ENCODE measurements at regions not wholly inside any gene's neighbourhood (a gene's known extent, or its start where the extent isn't known, plus 50 kb on each side); places are given as distances from the start of the nearest gene placed in this dataset.

DNA sequence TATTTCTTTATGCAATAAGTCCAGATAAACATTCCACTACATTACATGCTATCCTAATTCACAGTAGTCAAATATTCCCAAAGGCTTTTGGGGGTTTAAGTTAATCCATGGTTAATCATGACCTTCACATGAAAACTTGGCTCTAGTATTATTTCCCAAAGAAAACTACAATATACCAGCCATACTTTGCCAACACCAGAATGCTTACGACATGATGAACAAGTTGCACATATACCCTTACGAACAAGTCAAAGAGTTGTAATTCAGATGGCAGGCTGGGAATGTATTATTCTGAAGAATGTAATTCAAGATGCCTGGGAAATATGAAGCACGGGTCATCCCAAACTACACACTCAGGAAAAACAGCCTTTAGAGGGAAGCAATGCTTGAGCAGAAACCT lies 499.6 kb downstream of the PPARGC1A start:
- no peak for DNase-seq

DNA sequence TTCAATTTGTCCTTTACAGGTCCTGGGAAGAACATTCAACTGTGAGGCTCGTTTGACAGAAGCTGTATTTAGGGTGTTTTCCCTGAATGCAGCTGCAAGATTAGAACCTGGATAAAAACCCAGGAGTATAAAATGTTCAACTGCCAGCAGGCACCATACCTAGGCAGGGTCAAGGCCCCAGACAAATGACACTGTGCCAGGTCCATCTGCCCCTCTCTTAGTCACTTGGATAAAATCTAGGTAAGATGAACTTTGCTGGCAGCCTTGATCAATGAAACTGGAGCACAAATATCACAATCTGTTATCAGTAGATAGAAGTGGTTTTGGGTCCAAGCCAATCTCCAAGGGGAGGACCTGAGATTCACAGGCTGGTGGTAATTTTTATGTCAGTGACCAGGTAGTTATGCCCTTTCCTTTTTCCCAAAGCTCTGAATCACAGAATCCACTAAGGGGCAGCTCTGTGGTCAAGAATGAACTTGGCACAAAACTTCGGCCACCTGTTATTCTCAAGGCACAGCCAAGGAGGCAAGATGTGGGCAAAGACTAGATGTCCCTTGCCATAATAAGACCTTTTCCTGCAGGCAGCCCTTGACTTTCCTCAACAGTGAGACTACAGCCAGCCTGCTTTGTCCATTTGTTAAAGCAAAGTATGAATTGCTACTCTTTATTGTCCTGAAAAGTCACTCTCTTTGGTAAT lies 501.0 kb downstream of the PPARGC1A start:
- no peak for DNase-seq

DNA sequence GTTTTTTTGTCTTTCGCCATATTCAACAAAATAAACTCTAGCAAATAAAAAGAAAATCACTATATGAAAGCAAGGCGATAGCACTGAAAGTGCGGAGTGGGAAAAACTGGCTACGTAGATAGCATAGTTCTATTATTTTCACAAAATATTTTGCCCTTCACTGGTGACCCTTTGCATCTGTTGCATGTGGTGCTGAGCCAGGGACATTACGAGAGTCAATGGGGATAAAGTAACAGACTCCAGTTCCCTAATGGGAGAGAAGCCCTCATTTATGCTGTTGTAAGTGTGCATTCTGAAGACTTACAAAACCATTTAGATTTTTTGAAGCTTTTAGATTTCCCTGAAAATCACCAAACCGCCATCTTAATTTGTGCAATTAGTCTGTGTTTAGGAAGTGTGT lies 501.6 kb downstream of the PPARGC1A start:
- DNase-seq: no peak

DNA sequence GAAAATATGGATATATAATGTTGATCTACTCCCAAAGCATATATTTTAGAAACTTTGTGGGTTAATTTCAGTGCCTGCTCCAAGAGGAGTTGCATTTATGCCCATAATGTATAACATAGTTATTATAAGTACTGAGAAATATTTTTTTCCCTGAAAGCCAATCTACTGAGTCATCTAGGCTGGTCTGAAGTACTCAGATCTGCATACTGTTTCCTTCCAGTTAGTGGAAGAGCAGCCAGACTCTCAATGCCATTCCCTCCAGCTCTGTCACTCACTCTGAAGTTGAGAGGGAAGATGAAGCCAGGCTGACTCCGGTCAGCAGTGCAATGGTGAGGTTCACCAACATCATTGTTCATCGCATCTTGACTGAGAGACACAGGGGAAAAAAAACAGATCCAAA lies 505.1 kb downstream of the PPARGC1A start:
- DNase-seq: no peak

DNA sequence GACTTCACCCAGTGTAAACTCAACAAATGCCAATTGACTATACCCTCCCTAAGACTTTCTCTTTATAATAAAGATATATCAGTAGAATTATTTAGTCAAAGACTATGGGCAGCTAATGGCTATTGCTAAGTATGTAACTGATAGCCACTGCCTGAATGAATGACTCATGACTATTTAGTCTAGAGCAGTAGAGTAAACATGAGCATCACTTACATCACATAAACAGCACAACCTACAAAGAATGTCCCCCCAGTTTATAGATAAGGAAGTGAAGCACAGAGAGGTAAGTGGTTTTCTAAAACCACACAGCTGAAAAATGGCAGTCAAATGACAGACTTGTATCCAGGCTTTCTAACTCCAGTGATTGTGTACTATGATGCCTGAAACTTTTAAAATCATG lies 507.0 kb downstream of the PPARGC1A start:
- DNase-seq: no peak

DNA sequence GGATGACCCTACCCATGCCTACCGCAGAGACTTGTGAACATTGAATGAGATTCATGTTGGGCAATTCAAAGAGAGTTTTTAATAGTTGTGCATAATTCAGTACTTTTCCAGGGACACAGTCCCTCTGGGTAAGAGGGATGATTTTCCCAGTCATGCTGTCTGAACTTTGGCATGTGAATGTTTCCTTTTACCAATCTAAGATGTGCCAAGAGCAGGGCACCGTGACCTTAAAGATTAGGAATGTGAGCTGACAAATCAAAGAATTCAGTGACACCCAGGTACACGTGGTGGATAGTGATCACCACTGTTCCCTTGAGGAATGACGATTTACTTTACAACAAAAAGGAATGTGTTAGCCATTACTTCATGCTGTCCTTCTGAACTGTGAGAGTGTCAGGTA lies 515.6 kb downstream of the PPARGC1A start:
- DNase-seq: no peak

DNA sequence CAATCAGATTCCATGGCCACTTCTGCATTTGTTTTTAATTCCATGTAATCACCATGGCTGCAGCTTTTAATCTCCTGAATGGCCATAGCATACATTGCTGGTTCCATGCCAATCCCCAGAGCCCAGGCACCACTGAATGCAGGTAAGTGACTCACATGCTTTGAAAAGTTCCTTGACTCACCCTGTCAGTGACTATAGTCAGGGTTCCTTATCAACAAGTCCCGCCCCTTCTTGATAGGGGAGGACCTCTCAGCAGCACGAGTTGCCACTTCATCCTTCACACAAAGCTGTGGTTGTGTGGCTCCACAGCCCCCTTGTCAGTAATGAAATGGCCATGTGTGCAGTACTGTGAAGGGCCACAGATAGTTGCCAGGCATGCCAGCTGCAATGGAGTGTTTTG lies 516.6 kb downstream of the PPARGC1A start:
- no peak for DNase-seq

DNA sequence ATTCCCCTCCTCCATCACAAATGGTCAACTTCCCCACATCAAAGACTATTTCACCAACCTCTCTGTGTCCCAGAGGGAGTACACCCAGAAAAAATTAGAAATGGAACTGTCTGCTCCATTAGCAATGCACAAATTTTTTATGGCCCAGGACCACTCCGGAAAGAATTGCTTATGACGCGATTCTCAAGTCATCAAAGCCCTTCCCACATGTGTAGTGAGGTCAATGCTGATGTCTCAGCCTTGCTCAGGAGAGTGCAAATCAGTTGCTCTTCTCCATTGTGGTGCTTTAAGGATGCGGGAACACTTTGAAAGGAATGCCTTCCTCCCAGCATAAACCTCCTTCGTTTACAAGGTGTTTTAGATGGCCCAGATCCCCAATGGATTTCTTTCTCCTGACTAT lies 518.3 kb downstream of the PPARGC1A start:
- no peak for DNase-seq

DNA sequence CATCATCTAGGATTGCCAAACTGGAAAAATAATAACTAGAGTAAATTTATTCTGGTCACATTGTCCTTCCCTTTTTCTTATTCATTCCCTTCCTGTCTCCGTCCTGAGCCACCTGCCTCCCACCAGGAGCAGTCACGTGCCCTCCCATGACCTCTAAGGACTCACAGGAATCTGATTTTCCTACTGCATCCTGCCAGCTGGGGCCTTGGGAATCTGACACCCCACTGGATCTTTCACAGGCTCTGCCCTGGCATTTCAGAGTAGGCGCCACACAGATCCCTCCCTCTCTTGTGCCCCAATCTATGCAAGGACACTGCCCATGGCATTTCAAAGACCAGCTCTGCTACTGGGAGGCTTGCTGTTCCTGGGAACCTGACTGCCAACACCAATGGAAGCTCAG lies 520.5 kb downstream of the PPARGC1A start:
- no peak for DNase-seq

DNA sequence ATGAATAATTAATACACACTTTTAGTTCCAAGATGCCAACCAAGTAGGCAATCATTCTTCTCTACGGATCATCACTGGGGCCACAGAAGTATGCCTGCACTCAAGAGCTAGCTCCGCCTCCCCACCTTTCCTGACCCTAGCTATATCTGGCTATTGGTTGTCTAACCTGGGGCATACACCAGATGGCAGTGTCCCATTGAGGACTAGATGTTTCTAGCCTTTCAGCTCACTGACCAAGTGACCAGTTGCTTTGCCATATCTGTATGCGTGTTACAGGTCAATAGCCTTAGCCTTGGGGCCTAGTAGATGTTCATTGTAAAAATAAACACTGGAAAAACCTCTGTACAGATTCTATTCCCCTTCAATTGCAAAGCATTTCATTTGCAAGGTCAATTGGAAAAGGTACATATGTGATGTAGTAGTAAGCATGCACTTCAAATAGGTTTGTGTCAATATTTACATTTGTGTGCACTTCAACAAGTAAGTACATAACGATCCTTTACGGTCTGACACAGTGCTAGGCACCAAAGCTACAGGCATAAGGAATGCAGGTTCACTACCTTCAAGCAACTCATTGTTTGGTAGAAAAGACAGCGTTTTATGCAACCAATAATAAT lies 521.7 kb downstream of the PPARGC1A start:
- DNase-seq: no peak

DNA sequence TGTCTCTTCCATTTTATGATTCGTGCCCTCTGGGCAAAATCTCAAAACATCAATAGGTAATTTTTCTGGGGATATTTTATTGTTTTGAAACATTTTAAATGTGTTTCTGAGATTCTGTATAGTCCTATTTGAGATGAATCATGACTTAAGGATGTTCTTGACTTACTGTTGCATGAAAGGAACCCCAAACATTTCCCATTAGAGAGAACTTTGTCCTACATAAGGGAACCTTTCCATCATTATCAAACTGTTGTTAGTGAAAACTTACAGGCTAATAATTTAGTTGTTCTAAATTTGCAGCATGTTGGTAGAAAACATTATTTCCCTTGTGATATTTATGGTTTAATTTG lies 523.3 kb downstream of the PPARGC1A start:
- DNase-seq: no peak

DNA sequence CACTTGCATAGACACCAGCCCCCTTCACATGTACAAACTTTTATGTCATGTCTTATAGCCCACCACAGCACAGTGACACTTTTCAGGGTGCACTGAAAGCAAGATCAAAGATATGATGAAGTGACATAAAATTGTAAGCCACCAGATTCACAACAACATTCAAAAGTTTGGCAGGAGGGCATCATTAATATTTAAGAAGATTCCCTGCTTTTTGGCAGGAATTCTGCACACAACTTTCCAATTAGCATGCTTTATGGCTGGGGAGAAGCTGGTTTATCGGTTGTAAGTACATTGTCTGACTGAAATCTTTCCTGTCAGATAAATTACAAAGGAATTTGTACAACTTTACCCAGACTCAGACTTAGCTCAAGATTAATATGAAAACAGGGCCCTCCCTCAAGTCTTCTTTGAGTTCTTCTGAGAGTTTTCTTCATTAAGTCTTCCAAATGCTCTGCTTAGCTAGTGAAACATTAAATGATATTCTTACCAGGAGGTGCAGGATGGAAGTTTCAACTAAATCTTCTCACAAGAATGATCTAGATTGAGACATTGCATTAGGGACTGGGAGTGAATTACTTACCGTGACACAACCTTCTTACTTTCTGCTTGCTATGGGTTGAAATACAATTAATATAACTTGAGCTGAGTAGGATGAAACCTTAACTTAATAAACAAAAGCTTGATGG lies 523.8 kb downstream of the PPARGC1A start:
- no peak for DNase-seq

DNA sequence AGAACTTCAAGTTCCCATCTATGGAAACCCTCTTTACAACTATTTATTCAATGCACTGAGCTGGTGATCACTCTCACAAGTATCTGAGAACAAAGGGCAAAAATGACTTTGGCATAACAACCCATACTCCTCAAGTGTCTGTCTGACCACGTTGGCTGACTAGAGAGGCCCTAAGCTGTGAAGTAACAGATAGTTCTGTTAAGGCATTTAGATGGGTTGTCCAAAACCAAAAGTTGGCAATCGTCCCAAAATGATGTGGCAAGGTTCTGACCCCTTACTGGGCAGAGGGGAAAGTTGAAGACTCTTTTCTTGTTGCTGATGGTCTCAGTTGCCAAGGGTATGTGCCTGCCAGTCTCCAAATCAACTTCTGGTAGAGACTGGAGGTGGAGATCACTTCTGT lies 524.8 kb downstream of the PPARGC1A start:
- DNase-seq: no peak

DNA sequence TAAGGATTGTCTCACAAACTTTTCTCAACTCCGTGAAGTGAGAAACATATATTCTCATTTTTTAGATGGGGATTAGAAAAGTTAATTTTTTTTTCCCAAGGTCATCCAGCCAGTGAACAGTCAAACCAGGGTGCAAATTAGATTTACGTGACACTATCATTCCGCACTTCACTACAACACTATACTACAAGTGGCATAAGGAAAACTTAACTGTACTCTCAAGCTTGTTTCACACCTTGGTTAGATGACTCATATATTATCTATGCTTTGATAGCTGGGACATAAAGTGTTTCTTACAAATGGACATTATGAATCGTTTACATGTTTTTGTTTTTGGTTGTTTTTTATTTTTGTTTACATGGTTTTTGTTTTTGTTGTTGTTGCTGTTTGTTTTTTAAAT lies 525.7 kb downstream of the PPARGC1A start:
- no peak for DNase-seq

DNA sequence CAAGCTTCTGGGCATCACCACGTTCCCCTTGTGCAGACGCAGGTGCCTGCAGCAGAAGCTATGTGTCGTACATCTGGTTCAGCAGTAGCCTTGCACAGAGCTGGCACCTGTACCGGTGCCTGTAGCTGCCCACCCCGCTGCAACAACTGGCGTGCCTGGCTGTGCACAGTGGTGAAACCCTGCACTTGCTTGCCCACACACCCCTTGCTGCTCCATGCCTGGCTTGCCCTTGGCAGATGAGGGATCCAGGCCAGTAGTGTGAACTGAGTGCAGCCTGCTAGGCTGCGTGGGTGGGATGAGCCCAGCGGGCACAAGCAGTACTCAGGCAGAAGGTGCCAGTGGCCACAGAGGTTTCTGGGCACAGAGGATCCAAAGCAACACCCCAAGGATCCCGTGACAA lies 528.4 kb downstream of the PPARGC1A start:
- DNase-seq: no peak

DNA sequence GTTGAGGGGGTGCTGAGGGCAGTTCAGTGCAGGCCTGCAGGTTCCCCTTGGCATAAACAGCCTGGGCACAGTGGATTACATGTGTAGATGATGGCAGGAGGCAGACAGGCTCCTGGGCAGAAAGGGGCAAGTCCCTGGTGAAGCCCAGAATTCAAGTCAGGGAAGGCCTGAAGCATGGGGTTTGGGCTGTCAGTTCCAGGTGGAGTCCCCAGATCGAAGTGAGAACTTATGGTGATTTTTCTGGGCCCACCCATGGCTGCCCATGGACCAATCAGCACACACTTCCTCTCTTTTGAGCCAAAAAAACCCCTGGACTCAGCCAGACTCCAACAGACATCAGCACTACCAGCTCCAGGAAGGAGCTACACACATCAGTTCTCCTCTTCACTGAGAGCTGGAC lies 529.1 kb downstream of the PPARGC1A start:
- DNase-seq: no peak

DNA sequence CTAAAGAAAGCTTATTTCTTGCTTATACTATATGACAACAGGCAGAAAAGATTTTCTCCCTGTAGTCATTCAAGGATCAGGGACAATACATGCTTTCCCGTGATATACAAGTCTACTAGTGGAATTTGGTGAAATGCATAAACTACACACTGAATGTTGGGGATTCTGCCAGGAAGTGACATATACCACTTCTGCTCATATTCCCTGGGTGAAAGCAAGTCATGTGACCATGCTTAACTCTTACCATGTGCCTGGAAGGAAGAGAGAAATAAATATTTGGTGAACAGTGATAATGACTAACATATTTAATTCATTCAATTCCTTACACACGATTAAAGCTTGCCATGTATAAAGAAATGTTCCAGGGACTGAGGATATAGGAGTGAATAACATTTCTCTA lies 534.6 kb downstream of the PPARGC1A start:
- DNase-seq: no peak

DNA sequence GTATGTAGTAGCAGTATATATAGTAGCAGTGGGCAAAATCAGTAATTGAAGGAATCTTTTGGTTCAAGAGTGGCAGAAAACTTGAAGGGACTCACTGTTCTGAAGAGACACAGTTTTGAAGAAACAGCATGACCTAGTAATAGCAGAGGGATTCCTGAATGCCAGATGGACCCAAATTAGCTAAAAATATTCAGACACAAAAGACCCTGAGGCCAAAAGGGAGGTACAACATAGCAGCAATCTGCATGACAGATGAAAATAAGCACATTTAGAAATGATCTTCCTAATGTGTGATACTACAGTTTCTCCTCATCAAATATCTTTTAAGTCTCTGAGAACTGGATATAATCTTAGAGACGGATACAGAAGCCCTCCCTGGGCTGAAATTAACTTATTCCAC lies 536.6 kb downstream of the PPARGC1A start:
- no peak for DNase-seq

DNA sequence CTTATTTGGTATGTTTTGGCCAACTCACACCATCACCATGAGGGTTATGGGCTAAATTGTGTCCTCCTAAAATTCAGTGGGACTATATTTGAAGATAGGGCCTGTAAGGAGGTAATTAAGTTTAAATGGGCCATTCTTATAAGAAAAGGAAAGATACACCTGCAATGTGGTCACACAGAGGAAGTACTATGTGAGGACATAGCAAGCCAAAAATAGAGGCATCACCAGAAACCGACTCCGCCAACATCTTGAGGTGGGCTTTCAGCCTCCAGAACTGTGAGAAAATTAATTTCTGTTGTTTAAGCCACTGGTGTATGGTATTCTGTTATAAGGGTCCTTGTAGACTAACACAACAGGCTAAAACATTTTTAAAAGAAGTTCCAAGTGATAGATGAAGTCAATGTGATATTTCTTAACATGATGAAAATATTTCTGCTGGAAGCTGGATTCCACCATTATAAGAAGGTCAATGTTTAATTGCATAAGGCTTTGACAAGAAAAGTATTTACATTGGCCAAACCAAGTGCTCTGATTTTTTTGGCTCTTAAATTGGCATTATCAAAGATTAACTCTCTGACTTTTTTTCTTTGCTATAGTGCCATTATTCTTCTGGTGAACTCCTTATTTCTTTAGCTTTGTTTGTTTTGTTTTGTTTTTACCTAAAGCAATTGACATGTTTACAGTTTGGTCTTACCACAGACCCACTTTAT lies 540.9 kb downstream of the PPARGC1A start:
- DNase-seq: no peak

DNA sequence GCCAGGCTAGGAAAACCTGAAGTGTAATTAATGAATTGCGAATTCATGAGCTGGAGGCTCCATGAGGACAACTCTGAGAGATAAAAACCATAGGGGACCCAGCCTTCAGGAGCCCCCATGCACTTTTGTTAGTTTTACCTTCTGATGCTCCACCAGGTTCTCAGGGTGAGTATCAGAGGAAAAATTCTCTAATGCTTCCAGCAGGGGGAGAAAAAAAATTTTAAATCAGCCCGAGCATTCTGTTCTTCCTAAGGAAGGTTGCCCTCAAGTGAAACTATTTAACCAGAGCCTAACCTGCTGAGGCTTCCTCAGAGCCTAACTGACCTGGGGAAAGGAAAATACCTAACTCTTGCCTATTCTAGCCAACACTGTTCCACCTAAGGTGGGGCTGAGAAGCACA lies 552.6 kb downstream of the PPARGC1A start:
- DNase-seq: no peak

DNA sequence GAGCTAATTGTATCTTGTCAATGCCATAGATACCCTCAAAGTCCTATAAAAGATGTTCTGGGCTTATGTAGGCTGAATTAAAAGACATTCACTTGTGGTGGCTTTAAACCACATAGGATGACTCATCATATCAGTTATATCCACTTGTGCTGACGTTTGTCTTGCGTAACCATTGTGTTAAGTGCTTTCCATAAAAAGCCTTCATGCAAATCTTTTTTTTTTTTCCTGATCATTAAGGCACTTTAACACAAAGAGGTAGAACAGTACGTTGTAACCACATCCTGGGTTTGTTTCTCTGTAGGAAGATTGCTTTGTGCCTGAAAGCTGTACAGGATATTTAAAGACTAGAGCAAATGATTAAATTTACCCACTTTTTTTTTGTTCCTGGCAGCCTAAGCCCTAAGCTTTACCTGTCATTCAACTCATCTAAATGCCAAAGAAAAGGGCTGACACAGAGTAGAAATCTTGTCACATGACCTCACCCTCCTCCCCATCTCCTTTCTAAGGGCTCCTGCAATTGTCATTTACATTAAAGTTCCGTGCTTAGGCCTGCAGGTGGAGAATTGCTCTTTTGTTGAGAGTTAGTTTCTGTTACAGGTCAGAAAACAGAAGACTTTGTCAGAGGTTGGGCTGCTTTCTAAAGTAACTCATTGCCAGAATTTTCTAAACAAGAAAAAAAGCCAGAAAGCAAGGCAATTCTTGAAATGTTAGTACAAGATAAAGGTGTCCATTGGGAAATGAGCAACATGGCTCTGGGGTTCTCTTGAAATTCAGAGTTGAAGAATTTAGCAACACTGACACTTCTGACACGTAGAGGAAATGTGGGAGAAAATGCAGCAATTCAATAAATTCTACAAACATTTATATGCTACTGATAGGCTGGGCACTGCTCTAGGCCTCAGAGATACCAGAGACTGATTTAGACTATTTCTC lies 555.6 kb downstream of the PPARGC1A start:
- DNase-seq: peak; percentile 1

DNA sequence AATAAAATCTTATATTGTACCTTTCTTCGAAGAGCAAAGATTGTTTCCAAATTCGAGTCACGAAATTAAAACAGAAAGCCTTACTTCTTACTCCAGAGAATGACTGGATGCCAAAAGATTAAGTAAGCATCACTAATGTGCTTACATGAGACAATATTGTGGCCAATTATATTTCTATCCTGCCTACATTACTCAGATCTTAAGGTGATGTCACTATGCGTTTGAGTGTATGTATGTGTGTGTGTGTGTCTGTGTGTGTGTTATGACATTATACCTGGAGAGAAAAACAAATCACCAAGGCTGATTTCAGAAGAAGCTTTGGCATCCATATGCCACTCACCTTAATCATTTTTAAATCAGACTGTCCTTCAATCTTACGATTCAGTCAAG lies 556.3 kb downstream of the PPARGC1A start:
- no peak for DNase-seq

DNA sequence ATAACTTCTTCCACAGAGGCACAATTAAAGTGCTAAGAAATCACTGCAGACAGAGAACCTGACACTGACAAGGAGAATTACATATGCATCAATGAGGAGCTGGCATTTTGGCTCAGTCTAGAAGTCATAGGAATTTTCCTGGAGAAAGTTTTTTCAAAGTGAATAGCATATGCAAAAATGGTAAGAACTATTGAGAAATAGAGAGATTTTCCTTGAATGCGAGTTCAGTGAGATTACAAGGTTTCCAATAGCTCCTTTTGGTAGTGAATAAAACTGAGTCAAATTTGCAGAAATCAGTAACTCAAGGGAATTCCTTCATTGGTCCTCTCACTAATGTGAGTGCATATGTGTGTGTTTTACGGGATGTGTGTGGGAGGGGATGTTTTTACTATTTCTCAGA lies 557.5 kb downstream of the PPARGC1A start:
- DNase-seq: no peak

Data from stimulated activated CD4-positive, alpha-beta T cell treated with anti-CD3 and anti-CD28 coated beads, Interleukin-12 subunit alpha, Interleukin-12 subunit beta, amount 100 ng/mL, for 4 hours (primary cell).